MCF 10A (cell line): ENCODE measurements at regions not wholly inside any gene's neighbourhood (a gene's known extent, or its start where the extent isn't known, plus 50 kb on each side); places are given as distances from the start of the nearest gene placed in this dataset.
"Not testable (repeated sequence)": the region's sequence is repeated elsewhere in the genome, so short reads cannot be mapped to it uniquely, and the experiment has no call there.

Experiments
- BruUV-seq: library from RNA; stranded (reverse); fragments of 400-500 nt; replicated peaks from 2 replicates; lab custom pipeline; 2021; lab: Mats Ljungman, UMichigan
- CTCF ChIA-PET: fragments of 300-600 bp; sonication (Branson Sonifier 250); formaldehyde crosslinking; extraction: SDS; loops from one replicate; lab custom pipeline; 2021; ENCODE audit warnings: antibody characterized with exemption, inconsistent platforms; lab: Yijun Ruan, JAX
- POLR2A ChIA-PET: fragments of 300-600, 350-650 bp; sonication (Branson Sonifier 250); formaldehyde crosslinking; extraction: SDS; loops from one replicate; lab custom pipeline; 2020; ENCODE audit warnings: antibody characterized with exemption, inconsistent platforms; lab: Yijun Ruan, JAX
- DNase-seq: peaks from one replicate; pipeline ENCODE4 v3.0.0-alpha.2; 2018; ENCODE audit not compliant: unreplicated experiment
- H3K27ac Mint-ChIP-seq: one replicate; pipeline ENCODE4 v1.8.0; 2022; ENCODE audit warnings: mild to moderate bottlenecking, low read depth, mixed read lengths; ENCODE audit not compliant: unreplicated experiment
- H3K27me3 Mint-ChIP-seq: one replicate; pipeline ENCODE4 v1.8.0; 2022; ENCODE audit warnings: mixed read lengths; ENCODE audit not compliant: insufficient read depth, unreplicated experiment
- H3K36me3 Mint-ChIP-seq: one replicate; pipeline ENCODE4 v1.8.0; 2022; ENCODE audit warnings: mild to moderate bottlenecking, moderate library complexity, mixed read lengths; ENCODE audit not compliant: insufficient read depth, unreplicated experiment
- H3K4me1 Mint-ChIP-seq: one replicate; pipeline ENCODE4 v1.8.0; 2022; ENCODE audit warnings: mixed read lengths; ENCODE audit not compliant: insufficient read depth, unreplicated experiment
- H3K4me3 Mint-ChIP-seq: one replicate; pipeline ENCODE4 v1.8.0; 2022; ENCODE audit warnings: mild to moderate bottlenecking, moderate library complexity, mixed read lengths; ENCODE audit not compliant: unreplicated experiment
- H3K9me3 Mint-ChIP-seq: one replicate; pipeline ENCODE4 v1.8.0; 2022; ENCODE audit warnings: mixed read lengths; ENCODE audit not compliant: unreplicated experiment
- intact Hi-C: fragments of 100-400 bp; cut with micrococcal nuclease; formaldehyde crosslinking; loops from 2 replicates; pipeline ENCODE4 v1.14.1; 2022
- TF ChIP-seq, protein P1 (sequence below): fragments of 200-600 bp; IDR thresholded peaks from one replicate; pipeline ENCODE4 v1.8.0; 2022; ENCODE audit warnings: antibody characterized with exemption, mild to moderate bottlenecking; ENCODE audit not compliant: unreplicated experiment

GRCh38 chr13:89518289-89519077, 1829.0 kb upstream of the MIR17HG start:
- Mint-ChIP-seq H3K9me3 (peaks cover 7% of the 10 kb centered on the region), H3K4me3 (no peak overlapping the region), H3K27me3 (no peaks in the 10 kb centered on the region), H3K36me3 (no peaks in the 10 kb centered on the region), H3K4me1 (peaks cover 27% of the 10 kb centered on the region), H3K27ac (no peak overlapping the region)
- CTCF ChIA-PET, result interaction anchor here (1.0 kb wide), 1 partner anchor 106 kb away, joined by 4 read pairs; no protein-coding TSS in a partner anchor
- BruUV-seq, result no TSS peak
- POLR2A ChIA-PET, result no interaction called here
- intact Hi-C loops, result no loop called here
- TF ChIP-seq, protein P1, sequence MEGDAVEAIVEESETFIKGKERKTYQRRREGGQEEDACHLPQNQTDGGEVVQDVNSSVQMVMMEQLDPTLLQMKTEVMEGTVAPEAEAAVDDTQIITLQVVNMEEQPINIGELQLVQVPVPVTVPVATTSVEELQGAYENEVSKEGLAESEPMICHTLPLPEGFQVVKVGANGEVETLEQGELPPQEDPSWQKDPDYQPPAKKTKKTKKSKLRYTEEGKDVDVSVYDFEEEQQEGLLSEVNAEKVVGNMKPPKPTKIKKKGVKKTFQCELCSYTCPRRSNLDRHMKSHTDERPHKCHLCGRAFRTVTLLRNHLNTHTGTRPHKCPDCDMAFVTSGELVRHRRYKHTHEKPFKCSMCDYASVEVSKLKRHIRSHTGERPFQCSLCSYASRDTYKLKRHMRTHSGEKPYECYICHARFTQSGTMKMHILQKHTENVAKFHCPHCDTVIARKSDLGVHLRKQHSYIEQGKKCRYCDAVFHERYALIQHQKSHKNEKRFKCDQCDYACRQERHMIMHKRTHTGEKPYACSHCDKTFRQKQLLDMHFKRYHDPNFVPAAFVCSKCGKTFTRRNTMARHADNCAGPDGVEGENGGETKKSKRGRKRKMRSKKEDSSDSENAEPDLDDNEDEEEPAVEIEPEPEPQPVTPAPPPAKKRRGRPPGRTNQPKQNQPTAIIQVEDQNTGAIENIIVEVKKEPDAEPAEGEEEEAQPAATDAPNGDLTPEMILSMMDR, result no peak
- DNase-seq, result no peak

DNA sequence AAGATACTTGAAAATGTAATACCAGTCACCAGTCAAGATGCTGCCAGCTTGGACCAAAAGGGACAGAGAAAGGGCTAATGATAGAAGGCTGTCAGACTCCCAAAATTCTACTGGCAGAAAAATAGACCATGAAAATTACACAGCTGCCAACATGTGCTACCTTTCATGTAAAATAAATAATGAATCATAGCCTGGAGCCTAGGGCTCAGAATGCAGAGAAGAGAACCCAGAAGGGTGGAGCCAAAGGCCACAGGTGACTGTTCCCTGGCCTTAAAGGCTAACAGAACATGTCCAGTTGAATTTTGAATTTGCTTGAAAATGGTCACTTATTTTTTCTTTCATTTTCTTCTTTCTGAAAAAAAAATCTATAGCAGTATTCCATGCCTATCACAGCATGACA, 1827.0 kb upstream of the MIR17HG start:
- peaks cover 16% of the 10 kb centered on the region for H3K4me1 Mint-ChIP-seq
- peak; percentile 59 for DNase-seq
- H3K27me3 Mint-ChIP-seq, result no peaks in the 10 kb centered on the region

GRCh38 chr13:89521672-89522071, 1825.8 kb upstream of the MIR17HG start:
- H3K27ac Mint-ChIP-seq, H3K27me3 Mint-ChIP-seq, H3K4me3 Mint-ChIP-seq, POLR2A ChIA-PET, DNase-seq, intact Hi-C loops, H3K9me3 Mint-ChIP-seq, H3K36me3 Mint-ChIP-seq, BruUV-seq: not testable (repeated sequence)
- H3K4me1 Mint-ChIP-seq, result peaks cover 16% of the 10 kb centered on the region
- CTCF ChIA-PET, result interaction anchor here (0.7 kb wide), 1 partner anchor 19 kb away, joined by 3 read pairs; no protein-coding TSS in a partner anchor

More for the DNA sequence above, 1827.0 kb upstream of the MIR17HG start:
- TF ChIP-seq, protein P1, result no peak
- CTCF ChIA-PET, result no interaction called here
- no TSS peak for BruUV-seq
- Mint-ChIP-seq H3K9me3 (peaks cover 7% of the 10 kb centered on the region), H3K4me3 (no peak overlapping the region), H3K36me3 (no peaks in the 10 kb centered on the region), H3K27ac (peak overlapping the region; percentile 0)
- POLR2A ChIA-PET, result no interaction called here
- intact Hi-C loops, result no loop called here

DNA sequence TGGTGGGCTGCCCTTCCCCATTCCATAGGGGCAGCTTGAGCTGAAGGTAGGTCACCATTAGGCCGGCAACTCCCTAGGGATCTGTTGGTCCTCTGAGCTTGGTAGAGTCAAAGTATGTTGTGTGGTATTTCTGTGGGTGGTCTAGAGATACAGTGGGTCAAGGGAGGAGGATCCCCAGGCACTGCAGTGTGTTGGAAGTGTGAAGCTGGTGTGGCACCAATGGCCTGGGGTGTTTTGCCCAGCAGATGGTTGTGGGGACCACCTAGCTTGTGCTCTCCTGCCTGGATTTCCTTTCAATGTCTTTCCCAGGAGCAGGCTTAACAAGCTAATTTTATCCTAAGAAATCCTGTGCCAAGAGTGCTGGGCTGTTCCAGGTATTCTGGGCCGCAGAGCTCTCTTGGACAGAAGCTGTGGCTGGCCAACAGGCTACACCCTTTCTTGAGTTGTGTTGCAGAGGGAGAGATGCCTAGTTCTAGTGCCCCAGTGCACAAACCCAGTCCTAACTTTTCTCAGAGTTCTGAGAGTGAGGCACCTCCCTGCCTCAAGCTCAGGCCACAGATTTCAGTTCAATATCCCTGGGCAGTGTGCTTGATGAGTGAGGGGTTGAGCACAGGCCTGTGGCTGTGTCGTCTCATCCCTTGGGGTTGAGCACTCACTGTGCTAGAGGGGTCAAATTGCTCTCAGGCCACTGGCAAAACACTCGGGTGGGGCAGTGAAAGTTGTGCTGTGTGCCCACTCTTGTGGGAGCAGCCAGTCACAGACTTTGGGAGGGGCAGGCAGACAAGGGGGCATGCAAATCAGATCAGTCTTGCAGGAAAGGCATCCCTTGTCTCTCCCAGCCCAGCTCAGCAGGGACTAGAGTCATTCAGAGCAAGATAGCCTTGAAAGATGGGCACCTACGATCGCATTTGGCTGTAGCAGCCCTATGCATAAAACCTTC, 1806.1 kb upstream of the MIR17HG start:
- no peak overlapping the region for H3K27ac Mint-ChIP-seq
- CTCF ChIA-PET, result interaction anchor here (0.6 to 1.1 kb wide), 2 partner anchors 20 to 22 kb away, joined by 3 read pairs; no protein-coding TSS in a partner anchor

More for the DNA sequence above, 1806.1 kb upstream of the MIR17HG start:
- BruUV-seq, result no TSS peak
- POLR2A ChIA-PET, result no interaction called here
- intact Hi-C loops, result no loop called here
- Mint-ChIP-seq H3K4me1 (no peaks in the 10 kb centered on the region), H3K9me3 (no peaks in the 10 kb centered on the region), H3K27me3 (no peaks in the 10 kb centered on the region), H3K36me3 (peaks cover 6% of the 10 kb centered on the region), H3K4me3 (no peak overlapping the region)
- TF ChIP-seq, protein P1, result no peak
- no peak for DNase-seq
